T-helper 1 cell treated with Interleukin-12 subunit alpha and Interleukin-12 subunit beta and Interleukin-4 antibody, amounts not matched to agents 30 ng/mL and 1 ng/mL, for 36 hours (primary cell): ENCODE measurements at regions not wholly inside any gene's neighbourhood (a gene's known extent, or its start where the extent isn't known, plus 50 kb on each side); places are given as distances from the start of the nearest gene placed in this dataset.

Source experiments
- intact Hi-C: fragments of 100-400 bp; cut with micrococcal nuclease; formaldehyde crosslinking; loops from one replicate; pipeline ENCODE4 v1.15.1; 2024

GRCh38 chr2:150983314-150983897 lies 278.3 kb downstream of the RBM43 start:
- intact Hi-C loops: no loop called here

GRCh38 chr2:150981826-150982225 lies 279.8 kb downstream of the RBM43 start:
- intact Hi-C loops: no loop called here

- intact Hi-C loops: no loop called here
Observed at GRCh38 chr2:150978053-150978452, 283.6 kb downstream of the RBM43 start.

- intact Hi-C loops: no loop called here
Observed at GRCh38 chr2:150977296-150977695, 284.4 kb downstream of the RBM43 start.

- intact Hi-C loops: no loop called here
Observed at GRCh38 chr2:150976604-150977003, 285.1 kb downstream of the RBM43 start.

- intact Hi-C loops: no loop called here
Observed at GRCh38 chr2:150974864-150975263, 286.8 kb downstream of the RBM43 start.

- intact Hi-C loops: no loop called here
Observed at GRCh38 chr2:150974234-150974633, 287.4 kb downstream of the RBM43 start.

- intact Hi-C loops: no loop called here
Observed at GRCh38 chr2:150971910-150972309, 289.8 kb downstream of the RBM43 start.

- intact Hi-C loops: no loop called here
Observed at GRCh38 chr2:150963336-150963735, 298.3 kb downstream of the RBM43 start.

GRCh38 chr2:150955231-150955630 lies 306.4 kb downstream of the RBM43 start:
- intact Hi-C loops: no loop called here

- intact Hi-C loops: no loop called here
Observed at GRCh38 chr2:150946831-150947230, 314.8 kb downstream of the RBM43 start.

GRCh38 chr2:150944315-150944714 lies 317.3 kb downstream of the RBM43 start:
- intact Hi-C loops: no loop called here

GRCh38 chr2:150939087-150939486 lies 322.6 kb downstream of the RBM43 start:
- intact Hi-C loops: no loop called here

GRCh38 chr2:150938527-150938926 lies 323.1 kb downstream of the RBM43 start:
- intact Hi-C loops: no loop called here

- intact Hi-C loops: no loop called here
Observed at GRCh38 chr2:150937030-150937429, 324.6 kb downstream of the RBM43 start.

GRCh38 chr2:150931451-150931850 lies 330.2 kb downstream of the RBM43 start:
- intact Hi-C loops: no loop called here

- intact Hi-C loops: no loop called here
Observed at GRCh38 chr2:150925611-150926010, 336.1 kb downstream of the RBM43 start.

GRCh38 chr2:150924878-150925277 lies 336.8 kb downstream of the RBM43 start:
- intact Hi-C loops: no loop called here

- intact Hi-C loops: no loop called here
Observed at GRCh38 chr2:150919901-150920300, 341.8 kb downstream of the RBM43 start.

GRCh38 chr2:150917961-150918713 lies 343.5 kb downstream of the RBM43 start:
- intact Hi-C loops: no loop called here

GRCh38 chr2:150916467-150917396 lies 344.9 kb downstream of the RBM43 start:
- intact Hi-C loops: no loop called here

GRCh38 chr2:150911766-150912280 lies 349.8 kb downstream of the RBM43 start:
- intact Hi-C loops: no loop called here
